ENCODE measurements at regions not wholly inside any gene's neighbourhood (a gene's known extent, or its start where the extent isn't known, plus 50 kb on each side); places are given as distances from the start of the nearest gene placed in this dataset.

GRCh38 chr11:45527898-45528297 lies 137.5 kb downstream of the CHST1 start:
- H3K27ac ChIP-seq: no peak overlapping the region

GRCh38 chr11:45525393-45525792 lies 140.0 kb downstream of the CHST1 start:
- Histone ChIP-seq H4K20me1 (ENCODE audit: insufficient read depth) (no peaks in the 10 kb centered on the region), H3K79me2 (ENCODE audit: low read depth) (no peaks in the 10 kb centered on the region), H2AFZ (no peak overlapping the region), H3K4me3 (no peak overlapping the region), H3K27ac (no peak overlapping the region), H3F3A (ENCODE audit: insufficient read depth, low read depth) (no peaks in the 10 kb centered on the region), H3K27me3 (ENCODE audit: insufficient read depth, low read depth) (peaks cover 47% of the 10 kb centered on the region), H3K4me2 (no peak overlapping the region), H3K9me3 (ENCODE audit: insufficient read depth, low read depth) (no peaks in the 10 kb centered on the region), H3K4me1 (replicated peaks; ENCODE audit: insufficient read depth) (no peaks in the 10 kb centered on the region), H3K36me3 (ENCODE audit: low read depth) (no peaks in the 10 kb centered on the region), H3K9me2 (ENCODE audit: insufficient read depth) (no peaks in the 10 kb centered on the region)
- BruUV-seq (replicated peaks): no TSS peak
- DNase-seq: no peak
- POLR2A ChIA-PET (ENCODE audit: unreplicated experiment): no interaction called here
- CTCF ChIA-PET: no interaction called here
- TF ChIP-seq EZH2 (IDR thresholded peaks at IDR 0.05; ENCODE audit: low read depth) (no peak), CTCF (conservative IDR thresholded peaks at IDR 0.05) (no peak)
- intact Hi-C loops (cut with micrococcal nuclease; ENCODE audit: unreplicated experiment): no loop called here

More at GRCh38 chr11:45527898-45528297, 137.5 kb downstream of the CHST1 start:
- Histone ChIP-seq H3K4me1 (replicated peaks; ENCODE audit: insufficient read depth) (no peaks in the 10 kb centered on the region), H3K4me2 (no peak overlapping the region), H3K79me2 (ENCODE audit: low read depth) (no peaks in the 10 kb centered on the region), H2AFZ (no peak overlapping the region), H3K27me3 (ENCODE audit: insufficient read depth, low read depth) (peaks cover 72% of the 10 kb centered on the region), H3K4me3 (no peak overlapping the region), H3K9me2 (ENCODE audit: insufficient read depth) (no peaks in the 10 kb centered on the region), H3F3A (ENCODE audit: insufficient read depth, low read depth) (no peaks in the 10 kb centered on the region), H3K36me3 (ENCODE audit: low read depth) (no peaks in the 10 kb centered on the region), H4K20me1 (ENCODE audit: insufficient read depth) (no peaks in the 10 kb centered on the region), H3K9me3 (ENCODE audit: insufficient read depth, low read depth) (no peaks in the 10 kb centered on the region)
- ChIA-PET CTCF (no interaction called here), POLR2A (ENCODE audit: unreplicated experiment) (no interaction called here)
- TF ChIP-seq EZH2 (IDR thresholded peaks at IDR 0.05; ENCODE audit: low read depth) (no peak), CTCF (conservative IDR thresholded peaks at IDR 0.05) (no peak)
- no TSS peak for BruUV-seq (replicated peaks)
- no peak for DNase-seq
- intact Hi-C loops (cut with micrococcal nuclease; ENCODE audit: unreplicated experiment): no loop called here

GRCh38 chr11:45523760-45524159 lies 141.7 kb downstream of the CHST1 start:
- no peak for TF ChIP-seq CTCF (conservative IDR thresholded peaks at IDR 0.05)
- TF ChIP-seq EZH2 (IDR thresholded peaks at IDR 0.05; ENCODE audit: low read depth): no peak
- H3K4me1 ChIP-seq (replicated peaks; ENCODE audit: insufficient read depth): no peaks in the 10 kb centered on the region

More at GRCh38 chr11:45523760-45524159, 141.7 kb downstream of the CHST1 start:
- Histone ChIP-seq H3K4me2 (no peak overlapping the region), H3K4me3 (no peak overlapping the region), H3K9me3 (ENCODE audit: insufficient read depth, low read depth) (no peaks in the 10 kb centered on the region), H3F3A (ENCODE audit: insufficient read depth, low read depth) (no peaks in the 10 kb centered on the region), H4K20me1 (ENCODE audit: insufficient read depth) (no peaks in the 10 kb centered on the region), H2AFZ (no peak overlapping the region), H3K9me2 (ENCODE audit: insufficient read depth) (no peaks in the 10 kb centered on the region), H3K79me2 (ENCODE audit: low read depth) (no peaks in the 10 kb centered on the region), H3K27me3 (ENCODE audit: insufficient read depth, low read depth) (peaks cover 52% of the 10 kb centered on the region), H3K36me3 (ENCODE audit: low read depth) (no peaks in the 10 kb centered on the region), H3K27ac (no peak overlapping the region)
- ChIA-PET POLR2A (ENCODE audit: unreplicated experiment) (no interaction called here), CTCF (no interaction called here)
- no TSS peak for BruUV-seq (replicated peaks)
- intact Hi-C loops (cut with micrococcal nuclease; ENCODE audit: unreplicated experiment): no loop called here
- DNase-seq: no peak

Data from PC-9 (cell line).